Choroid plexus epithelial cell (primary cell): ENCODE measurements at regions not wholly inside any gene's neighbourhood (a gene's known extent, or its start where the extent isn't known, plus 50 kb on each side); places are given as distances from the start of the nearest gene placed in this dataset.
"Not testable (repeated sequence)": the region's sequence is repeated elsewhere in the genome, so short reads cannot be mapped to it uniquely, and the experiment has no call there.

Source experiments
- DNase-seq: peaks from one replicate; pipeline ENCODE4 v3.0.0-alpha.2; 2010; ENCODE audit warnings: low read depth
- H3K4me3 ChIP-seq: 2 replicates; pipeline ENCODE4 v1.5.1; 2011; ENCODE audit warnings: low read depth, mild to moderate bottlenecking, control low read depth, low read length, moderate library complexity
- TF ChIP-seq, protein P1 (sequence below): conservative IDR thresholded peaks from 2 replicates; pipeline ENCODE4 v1.5.1; 2011; ENCODE audit warnings: low read depth, mild to moderate bottlenecking, control low read depth, inconsistent platforms, low read length, moderate library complexity

DNA sequence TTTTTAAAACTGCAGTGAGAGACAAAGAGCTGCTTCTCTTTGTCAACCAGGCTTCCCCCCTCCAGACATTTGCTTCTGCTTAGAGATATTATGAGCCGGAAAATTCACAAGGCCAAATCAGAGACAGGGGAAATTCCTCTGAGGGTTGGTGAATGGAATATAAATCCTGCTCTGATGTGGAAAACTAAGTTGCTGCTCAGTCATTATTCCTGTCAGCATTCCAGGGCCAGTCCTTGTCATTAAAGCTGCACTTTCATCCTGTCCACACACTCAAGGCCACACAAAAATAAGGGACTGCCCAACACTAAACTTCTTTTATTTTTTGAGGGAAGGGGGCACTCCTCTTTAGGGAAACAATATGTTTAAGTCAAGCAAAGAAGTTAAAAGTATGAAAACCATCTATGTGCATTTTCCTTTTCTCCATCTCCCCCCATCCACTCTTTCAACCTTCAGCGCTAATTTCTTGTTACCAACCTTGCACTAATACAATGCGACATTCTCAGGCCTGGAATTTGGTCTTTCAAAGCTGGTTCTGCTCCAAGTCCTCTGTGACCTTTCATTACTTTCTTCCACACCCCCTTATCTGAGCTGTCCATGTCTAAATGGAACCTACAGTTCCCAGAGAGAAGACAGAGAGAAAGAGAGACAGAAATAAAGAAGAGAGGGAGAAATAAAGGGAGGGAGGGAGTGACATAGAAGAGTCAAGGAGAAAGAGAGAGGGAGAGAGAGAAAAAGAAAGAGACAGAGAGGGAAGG is 118.9 kb upstream of the S1PR3 start:
- H3K4me3 ChIP-seq: no peak overlapping the region
- TF ChIP-seq, protein P1, sequence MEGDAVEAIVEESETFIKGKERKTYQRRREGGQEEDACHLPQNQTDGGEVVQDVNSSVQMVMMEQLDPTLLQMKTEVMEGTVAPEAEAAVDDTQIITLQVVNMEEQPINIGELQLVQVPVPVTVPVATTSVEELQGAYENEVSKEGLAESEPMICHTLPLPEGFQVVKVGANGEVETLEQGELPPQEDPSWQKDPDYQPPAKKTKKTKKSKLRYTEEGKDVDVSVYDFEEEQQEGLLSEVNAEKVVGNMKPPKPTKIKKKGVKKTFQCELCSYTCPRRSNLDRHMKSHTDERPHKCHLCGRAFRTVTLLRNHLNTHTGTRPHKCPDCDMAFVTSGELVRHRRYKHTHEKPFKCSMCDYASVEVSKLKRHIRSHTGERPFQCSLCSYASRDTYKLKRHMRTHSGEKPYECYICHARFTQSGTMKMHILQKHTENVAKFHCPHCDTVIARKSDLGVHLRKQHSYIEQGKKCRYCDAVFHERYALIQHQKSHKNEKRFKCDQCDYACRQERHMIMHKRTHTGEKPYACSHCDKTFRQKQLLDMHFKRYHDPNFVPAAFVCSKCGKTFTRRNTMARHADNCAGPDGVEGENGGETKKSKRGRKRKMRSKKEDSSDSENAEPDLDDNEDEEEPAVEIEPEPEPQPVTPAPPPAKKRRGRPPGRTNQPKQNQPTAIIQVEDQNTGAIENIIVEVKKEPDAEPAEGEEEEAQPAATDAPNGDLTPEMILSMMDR: no peak
- no peak for DNase-seq

DNA sequence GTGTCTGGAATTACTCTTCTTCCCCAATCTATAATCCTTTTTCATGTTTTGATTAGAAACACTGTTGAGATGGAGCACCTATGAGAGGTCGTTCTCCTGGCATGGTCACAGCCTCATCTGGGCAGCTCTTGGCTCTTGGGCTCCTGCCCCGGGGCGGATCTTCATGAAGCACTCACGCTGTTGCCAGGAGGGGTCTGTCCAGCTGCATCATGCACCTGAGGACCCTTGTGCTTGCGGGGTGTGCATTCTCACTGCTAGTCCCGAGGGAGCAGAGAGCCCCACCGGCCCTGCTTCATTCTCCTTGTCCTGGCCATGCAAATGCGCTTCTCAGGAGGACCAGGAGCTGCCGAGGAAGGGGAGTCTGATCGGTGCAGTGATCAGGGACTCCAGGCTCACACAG is 117.6 kb upstream of the S1PR3 start:
- DNase-seq: no peak
- H3K4me3 ChIP-seq: no peak overlapping the region
- TF ChIP-seq, protein P1: no peak

DNA sequence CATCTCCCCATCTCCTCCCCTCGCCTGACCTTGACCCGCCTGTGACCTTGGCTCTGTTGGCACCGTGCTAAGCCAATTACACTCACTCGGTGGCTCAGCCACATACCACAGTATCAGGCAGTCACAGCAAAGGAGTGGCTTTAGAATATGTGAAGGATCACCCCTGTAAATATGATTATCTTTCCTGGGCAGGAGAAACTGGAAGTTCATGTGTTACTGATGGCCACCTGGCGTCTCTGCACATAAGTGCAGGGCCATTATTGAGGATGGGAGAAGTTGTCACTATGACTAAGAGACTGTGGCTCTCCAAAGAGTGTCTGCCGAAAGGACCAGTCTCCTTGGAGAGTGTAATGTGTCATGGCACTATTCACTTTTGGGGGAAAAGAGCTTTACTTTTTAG is 116.9 kb upstream of the S1PR3 start:
- no peak overlapping the region for H3K4me3 ChIP-seq
- DNase-seq: peak; percentile 19
- TF ChIP-seq, protein P1: peak; percentile 41

DNA sequence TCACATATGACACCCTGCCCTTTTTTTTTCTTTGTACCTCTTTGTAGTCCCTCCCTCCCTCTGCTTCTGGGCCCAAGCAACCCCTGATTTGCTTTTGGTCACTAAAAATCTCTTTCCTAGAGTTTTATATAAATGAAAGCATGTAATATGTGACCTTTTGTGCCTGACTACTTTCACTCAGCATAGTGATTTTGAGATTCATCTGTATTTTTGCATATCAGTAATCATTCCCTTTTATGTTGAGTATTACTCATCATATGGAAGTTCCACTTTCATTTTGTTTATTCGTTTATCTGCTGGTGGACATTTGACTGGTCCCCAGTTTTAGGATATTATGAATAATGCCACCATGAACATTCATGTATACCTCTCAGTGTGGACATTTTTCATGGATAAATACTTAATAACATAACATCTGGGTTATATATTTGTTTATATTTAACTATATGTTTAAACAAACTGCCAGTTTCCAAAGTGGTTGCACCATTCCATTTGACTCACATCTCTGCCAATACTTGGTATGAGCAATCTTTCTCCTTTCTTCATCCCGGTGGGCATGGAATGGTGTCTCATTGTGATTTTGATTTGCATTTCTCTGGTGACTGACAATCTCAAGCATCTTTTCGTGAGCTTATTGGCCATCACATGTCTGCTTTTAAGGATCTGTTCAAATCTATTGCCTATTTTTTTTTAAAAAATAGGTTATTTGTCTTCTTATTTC is 115.7 kb upstream of the S1PR3 start:
- TF ChIP-seq, protein P1: no peak
- no peak overlapping the region for H3K4me3 ChIP-seq
- no peak for DNase-seq

DNA sequence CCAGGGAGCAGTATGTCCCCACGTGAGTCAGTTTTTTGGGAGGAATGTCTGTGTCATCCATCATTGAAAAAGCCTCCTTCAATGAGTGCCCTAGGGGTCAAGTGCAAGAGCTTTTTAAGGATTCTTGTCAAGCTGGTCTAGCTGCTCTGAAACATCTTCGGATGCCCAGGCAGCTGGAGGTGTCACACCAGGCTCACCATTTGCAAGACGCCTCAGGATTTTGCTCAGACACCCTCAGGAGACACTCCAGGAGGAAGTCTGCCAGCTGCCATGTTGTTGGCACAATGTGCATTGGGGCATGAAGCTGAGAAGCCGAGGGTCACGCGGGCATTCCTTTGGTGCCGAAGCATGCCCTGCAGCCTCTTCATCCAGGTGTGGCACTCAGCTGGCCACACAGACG is 111.1 kb upstream of the S1PR3 start:
- TF ChIP-seq, protein P1: no peak
- no peak overlapping the region for H3K4me3 ChIP-seq
- DNase-seq: no peak

DNA sequence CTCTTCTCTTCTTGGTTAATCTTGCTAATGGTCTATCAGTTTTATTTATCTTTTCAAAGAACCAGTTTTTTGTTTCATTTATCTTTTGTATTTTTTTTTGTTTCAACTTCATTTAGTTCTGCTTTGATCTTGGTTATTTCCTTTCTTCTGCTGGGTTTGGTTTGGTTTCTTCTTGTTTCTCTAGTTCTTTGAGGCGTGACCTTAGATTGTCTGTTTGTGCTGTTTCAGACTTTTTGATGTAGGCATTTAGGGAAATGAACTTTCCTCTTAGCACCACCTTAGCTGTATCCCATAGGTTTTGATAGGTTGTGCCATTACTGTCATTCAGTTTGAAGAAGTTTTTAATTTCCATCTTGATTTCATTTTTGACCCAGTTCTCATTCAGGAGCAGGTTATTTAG is 107.0 kb upstream of the S1PR3 start:
- H3K4me3 ChIP-seq, DNase-seq: not testable (repeated sequence)

DNA sequence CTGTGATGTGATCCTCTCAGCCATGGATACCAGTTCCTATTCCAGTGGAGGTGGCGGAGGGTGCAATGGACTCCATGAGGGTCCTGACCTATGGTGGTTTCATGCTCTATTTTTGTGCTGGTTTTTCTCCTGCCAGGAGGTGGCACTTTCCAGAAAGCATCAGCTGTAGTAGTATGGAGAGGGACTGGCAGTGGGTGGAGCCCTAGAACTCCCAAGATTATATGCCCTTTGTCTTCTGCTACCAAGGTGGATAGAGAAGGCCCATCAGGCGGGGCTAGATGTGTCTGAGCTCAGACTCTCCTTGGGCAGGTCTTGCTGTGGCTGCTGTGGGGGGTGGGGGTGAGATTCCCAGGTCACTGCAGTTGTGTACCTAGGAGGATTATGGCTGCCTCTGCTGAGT is 104.5 kb upstream of the S1PR3 start:
- not testable (repeated sequence) for H3K4me3 ChIP-seq, DNase-seq

DNA sequence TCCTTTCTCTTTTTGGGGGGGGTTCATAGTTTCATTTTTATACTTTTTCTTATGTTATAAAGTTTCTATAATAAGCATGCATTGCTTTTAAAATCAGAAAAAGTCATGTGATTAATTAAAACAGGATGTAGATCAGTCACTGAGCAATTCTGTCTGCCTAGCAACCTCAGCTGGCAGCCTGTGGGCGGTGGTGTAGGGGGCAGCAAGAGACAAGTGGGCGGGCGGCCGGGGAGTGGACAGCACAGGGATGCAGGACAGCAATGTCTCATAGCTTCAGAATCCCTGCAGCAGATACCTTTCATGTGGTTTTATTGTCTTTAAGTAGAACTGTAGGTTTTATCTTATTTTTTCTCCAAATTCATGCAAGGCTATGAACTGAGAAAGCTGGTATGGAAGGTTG is 101.9 kb upstream of the S1PR3 start:
- TF ChIP-seq, protein P1: no peak
- no peak overlapping the region for H3K4me3 ChIP-seq
- DNase-seq: peak; percentile 28
